NCI-H345 treated with DMSO at 0.1 percent for 48 hours (cell line): ENCODE measurements at regions not wholly inside any gene's neighbourhood (a gene's known extent, or its start where the extent isn't known, plus 50 kb on each side); places are given as distances from the start of the nearest gene placed in this dataset.

ENCODE experiments used
- DNase-seq: peaks from one replicate; lab custom pipeline; 2025; ENCODE audit not compliant: unreplicated experiment; lab: John Stamatoyannopoulos, UW

DNA sequence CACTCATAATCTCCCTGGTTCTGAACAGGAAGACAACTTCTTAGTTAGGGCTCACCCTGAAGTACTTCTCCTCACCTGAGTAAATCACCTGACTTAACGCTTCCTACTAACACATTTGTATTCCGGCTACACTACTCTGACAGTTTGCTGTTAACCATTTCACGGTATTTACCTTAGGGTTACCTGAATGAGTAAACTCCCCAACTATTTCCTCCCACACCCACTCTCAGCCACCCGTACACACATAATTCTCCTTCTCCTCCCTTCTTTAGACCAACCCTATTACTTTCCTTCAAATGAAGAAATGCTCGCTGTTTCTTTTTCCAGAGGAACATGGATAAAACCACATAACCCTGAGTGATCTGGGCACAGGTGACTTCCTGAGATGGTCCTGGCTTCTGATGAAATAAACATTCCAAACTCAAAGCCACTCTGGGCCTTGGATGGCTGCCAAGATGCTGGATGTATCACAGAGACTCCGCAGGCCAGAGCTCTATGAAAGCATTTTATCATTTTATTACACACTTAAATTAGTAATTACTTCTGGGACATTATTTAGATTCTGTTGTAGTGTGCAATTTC lies 183.6 kb upstream of the ATP11B start:
- peak; percentile 70 for DNase-seq

DNA sequence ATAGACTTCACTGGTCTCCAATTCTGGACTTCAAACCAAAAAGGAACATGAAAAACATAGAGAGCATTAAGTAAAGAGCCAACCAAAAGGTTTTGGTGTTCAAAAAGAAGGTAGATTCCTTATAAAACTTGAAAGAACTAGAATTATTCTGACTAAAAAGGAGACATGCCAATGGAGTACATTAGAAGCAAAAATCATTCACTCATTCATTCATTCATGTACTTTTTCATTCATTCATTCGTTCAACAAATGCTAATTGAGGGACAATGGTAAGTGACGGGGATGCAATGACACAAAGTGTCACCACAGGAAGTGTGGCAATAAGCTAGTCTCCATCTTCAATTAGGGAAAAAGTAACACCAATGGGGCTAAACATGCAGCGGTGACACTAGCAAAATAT lies 181.0 kb upstream of the ATP11B start:
- DNase-seq = no peak

DNA sequence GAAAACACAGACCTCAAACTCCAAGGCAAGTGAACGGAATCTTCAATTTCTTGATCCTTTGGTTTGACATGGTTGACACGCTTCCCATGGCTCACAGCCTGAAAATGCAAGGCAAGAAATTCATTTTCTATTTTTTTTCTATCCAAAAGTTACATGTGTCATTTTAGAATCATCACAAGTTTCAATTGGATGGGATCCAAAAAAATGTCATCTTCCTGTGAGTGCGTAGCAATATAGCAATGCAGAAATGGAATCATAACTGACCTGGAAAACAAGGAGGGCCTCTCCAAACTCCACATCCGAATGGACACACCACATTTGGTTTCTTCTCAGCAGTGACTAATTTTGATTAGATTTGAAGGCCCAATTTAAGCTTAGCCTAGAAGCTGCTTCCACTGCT lies 175.8 kb upstream of the ATP11B start:
- no peak for DNase-seq

DNA sequence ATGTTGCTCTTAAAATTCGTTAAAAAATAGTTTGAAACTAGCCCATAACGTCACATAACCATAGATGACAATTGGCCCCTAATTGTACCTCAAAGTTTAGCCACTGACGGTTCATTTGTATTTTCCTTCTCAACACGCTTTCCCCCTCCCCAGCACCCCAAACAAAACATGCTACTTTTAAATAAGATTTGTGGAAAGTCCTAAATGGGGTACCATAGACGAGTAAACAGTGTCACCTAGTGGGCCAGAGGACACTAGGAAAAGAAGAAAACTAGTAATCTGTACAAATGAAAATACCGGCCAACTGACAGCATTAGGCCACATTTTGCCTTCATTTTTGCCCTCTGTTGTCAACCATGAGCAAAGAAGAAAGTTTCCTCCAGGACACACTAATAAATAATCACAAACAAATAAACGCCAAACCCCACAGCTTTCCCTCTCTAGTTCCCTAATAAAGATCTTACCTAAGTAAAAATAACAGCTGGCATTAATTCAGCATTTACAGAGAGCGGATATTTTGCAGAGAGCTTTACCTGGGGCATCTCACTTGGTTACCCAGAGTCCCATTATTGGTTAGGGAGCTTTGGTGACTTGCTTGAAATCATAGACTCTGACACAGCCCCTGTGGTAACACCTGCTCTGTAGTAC lies 175.1 kb upstream of the ATP11B start:
- peak; percentile 16 for DNase-seq

DNA sequence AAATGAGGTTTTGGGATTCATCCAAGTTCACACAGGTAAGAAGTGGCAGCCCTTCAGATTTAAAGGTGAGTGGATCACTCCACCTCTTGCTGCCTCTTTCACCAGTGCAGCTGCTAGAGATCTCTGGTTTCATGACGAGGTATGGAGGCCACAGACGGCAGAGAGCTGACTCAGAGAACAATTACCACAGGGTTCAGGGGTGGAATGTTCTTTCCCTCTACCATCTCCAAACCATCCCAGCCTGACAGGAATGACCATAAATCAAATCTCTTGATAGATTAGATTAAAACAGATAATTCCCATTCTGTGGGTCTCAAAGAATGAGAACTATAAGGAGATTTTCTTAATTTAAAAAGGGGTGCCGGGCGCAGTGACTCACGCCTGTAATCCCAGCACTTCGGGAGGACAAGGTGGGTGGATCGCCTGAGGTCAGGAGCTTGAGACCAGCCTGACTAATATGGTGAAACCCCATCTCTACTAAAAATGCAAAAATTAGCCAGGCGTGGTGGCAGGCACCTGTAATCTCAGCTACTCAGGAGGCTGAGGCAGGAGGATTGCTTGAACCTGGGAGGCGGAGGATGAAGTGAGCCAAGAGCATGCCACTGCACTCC lies 174.2 kb upstream of the ATP11B start:
- DNase-seq = peak; percentile 32

DNA sequence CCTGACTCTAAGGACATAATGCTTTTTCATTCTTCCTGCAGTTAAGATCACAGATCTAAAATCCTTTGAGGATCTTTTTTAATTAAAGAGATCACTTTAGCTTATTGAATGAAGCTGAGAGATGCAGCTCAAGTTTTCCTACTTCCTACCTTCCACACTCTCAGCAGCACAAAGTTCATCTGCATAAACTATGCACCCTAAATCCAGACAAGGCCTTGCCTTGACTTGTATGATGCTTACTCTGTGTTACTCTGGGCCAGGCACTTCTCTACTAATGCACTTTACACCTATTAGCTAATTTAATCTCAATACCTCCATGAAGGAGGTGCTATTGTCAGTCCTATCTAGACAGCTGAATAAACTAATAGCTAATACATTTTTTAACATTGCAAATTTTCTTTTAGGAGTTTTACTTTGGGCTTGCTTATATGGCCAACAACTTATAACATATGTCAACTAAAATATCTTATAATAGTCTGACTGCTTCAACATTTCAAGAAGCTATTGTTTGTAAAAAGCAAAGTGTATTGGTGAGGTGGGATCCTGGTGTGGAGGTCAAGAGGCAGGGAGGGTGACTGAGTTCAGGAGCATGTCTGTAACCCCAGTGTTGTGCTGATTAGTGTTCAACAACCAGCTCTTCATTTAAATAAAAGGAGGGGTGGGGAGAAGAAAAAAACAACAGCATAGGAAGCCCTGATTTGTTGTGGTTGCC lies 172.4 kb upstream of the ATP11B start:
- DNase-seq = no peak

DNA sequence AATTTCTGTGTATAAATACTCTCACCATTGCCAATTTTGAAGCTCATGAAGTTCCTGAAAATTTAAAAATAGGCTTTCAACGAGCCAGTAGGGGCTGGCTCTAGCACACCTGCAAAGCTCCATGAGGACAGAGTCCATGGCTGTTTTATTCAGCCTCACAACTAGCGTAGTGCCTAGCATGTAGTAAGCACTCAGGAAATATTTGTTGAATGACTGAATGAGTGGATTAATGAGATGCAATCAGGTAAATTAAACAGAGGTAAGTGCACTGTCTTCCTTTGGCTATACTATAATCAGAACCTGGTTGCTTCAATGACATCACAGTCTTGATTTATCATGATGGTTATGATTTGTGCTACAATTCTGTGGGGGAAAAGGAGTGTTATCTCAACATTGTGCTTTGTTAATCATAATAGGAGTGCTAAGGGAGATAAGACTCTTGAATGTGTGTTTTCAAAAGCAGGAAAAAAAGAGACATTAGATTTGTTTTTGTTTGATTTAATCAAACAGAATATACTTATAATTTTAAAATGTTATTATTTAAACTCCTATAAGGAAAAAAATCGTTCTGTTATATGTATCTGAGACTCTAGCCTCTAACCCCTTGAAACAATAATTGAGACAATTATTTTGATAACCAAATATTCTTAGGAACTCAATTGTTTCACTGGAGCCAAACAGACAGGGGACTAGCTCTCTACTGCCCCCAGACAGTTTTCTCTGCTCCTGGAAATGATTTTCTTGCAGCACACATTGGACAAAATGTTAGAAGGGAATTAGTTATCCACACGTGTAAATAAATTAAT lies 171.7 kb upstream of the ATP11B start:
- DNase-seq = no peak

DNA sequence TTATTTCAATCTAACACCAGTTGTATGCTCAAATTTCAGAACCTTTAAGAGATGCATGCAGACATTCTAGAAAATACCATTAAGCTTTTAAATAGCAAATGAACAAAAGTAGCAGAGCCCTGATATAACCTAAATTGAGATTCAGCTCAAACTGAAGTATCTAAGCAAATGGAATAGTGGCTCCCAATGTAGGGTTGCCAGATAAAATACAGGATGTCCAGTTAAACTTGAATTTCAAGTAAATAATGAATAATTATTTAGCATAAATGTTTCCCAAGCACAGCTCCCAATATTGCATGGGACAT lies 171.1 kb upstream of the ATP11B start:
- no peak for DNase-seq

DNA sequence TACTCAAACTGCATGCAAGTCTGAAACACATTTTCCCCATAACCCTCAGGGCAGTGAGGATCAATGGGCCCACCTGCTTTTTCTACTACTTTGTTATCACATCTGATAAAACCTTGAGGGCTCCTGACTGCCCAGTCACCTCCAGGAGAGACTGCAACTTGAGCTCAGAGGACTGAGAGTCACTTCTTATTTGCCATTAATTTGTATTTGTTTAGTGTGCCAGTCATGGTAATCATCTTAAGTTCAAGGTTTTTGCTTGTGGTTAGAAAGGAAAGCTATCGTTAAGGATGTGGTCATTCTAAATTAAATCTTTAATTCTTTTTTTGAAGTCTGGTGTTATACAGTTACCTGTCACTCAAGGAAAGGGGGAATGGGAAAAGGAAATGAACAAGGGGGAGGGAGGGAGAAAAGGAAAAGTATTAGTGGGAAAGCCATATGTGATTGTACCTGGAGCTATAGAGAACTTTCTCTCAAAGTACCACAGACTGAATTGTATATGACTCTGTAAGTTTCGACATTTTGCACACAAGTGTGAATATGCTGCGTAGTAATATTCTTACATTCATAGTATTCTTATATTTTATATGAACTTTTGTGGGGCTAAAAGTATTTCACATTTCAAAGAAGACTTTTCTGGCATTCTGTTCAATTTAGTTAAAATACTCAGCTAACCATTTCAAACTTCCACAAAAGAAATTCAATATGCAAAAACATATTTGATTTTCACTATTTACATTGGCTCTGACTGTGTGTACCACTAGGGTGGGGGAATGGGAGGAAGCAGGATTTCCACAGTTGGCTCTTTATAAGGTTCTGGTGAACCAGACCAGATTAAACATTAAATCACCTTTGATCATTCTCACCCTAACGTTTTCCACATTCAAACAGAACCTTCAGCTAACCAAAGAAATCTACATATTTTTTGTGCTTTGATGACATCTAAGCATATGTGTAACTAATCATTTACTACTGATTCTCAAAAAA lies 166.5 kb upstream of the ATP11B start:
- no peak for DNase-seq

DNA sequence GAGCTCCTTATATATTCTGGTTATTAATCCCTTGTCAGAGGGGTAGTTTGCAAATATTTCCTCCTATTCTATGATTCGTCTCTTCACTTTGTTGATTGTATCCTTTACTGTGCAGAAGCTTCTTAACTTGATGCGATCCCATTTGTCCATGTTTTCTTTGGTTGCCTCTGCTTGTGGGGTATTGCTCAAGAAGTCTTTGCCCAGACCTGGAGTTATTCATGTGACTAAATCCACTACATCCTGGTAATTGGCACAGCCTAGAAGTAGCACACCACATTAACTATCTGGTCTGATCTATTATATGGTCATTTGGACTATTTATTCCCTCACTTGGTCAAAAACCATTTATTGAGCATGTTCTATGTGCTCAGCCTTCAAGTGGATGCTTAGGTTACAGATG lies 164.8 kb upstream of the ATP11B start:
- no peak for DNase-seq

DNA sequence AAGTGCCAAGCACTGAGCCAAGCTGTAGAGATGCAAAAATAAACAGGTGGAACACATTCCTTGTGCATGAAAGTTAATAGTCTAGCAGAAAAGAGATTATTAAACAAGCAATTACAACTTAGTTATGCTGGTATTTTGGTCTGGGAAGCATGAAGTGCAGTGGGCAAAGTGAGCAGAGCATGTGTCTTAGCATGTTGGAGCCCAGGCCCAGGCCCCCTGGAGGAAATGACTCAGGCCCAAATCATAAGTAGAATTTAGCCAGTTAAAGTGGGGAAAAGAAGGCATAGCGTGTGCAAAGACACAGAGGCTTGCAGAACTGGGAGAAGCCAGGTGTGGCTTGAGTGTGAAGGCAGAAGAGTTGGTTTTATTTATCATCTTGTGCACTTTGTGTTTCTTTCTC lies 163.8 kb upstream of the ATP11B start:
- no peak for DNase-seq

DNA sequence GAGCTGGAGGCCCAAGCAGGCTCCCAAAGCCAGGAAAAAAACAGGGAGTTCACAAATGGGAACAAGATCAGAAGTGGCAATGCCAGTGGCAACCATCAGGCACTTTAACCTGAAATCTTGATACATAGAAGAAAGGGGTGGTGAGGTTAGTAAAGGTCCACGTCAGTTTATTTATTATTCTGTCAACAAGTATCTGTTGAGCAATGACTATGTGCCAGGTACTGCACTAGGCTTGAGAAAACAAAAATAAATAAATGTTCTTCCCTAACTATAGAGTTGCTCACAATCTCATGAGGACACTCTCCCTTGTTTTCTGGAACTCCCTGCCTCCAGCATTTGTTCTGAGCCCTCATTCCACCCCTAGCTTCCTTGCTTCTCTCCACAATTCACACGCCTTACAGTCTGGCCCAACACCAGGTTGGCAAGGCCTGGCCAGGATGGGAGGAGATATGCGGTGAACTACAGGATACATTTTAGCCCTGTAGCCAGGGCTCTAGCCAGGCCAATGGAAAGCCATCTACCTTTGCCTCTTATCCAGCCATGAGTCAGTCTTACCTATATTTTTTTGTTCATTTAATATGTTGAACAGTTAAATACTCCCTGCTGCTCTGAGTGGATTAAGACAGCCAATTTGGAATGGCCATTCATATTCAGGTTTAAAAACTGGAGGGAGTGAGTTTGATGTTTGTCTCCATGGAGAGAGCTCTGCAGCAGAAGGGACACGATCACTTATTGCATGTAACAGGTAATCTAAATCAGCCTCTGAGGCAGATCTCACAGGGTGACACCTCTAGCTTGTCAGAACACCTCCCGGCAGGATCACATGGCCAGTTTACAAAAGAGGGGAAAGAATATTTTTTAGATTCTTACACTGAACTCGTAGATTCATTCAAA lies 161.9 kb upstream of the ATP11B start:
- no peak for DNase-seq

DNA sequence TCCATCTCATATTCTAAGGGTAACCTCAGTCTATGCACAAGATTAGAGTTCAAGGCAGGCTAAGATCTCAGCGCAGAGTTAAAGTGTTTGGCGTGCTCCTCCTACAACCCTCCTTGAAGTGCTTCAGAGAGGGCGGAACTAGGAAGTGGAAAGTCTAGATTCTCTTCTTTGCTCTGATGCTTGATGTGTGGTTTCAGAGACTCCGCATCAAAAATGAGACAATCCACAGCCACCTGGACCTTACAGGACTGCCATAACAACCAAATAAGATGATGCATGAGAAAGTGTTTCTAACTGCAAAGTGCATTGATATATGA lies 161.3 kb upstream of the ATP11B start:
- DNase-seq = no peak

DNA sequence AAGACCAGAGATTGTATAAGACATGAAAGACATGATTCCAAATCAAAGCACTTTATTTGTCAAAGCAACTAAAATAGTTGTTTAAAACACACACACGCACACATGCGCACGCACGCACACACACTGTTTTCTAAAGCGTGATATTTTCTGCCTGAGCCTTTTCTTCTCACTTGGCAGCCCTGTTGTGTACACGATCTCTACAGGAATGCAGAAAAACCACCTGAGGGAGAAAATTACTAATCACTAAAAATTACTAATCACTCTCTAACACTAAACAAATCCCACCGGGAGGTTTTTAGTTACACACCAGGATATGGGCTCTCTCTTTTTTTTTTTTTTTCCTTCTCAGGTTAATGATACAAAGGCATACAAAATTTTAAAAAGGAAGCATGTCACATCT lies 160.1 kb upstream of the ATP11B start:
- DNase-seq = no peak

DNA sequence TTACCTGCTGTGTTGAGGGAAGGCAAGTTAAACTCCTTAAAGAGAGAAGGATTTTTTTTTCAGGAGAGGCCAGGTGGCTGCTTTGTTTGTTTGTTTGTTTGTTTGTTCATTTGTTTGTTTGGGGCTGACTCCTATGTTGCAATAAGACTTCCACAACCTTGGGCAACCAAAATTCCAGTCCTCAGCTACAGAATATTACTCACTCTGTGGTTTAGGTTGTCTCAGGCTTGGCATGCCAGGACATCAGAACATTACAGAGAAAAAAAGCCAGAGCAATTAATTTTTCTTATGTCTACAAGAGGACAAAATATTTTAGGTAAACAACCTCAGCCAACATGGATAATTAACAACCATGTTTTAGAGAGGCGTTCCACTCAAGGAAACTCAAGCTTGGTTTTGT lies 156.7 kb upstream of the ATP11B start:
- no peak for DNase-seq

DNA sequence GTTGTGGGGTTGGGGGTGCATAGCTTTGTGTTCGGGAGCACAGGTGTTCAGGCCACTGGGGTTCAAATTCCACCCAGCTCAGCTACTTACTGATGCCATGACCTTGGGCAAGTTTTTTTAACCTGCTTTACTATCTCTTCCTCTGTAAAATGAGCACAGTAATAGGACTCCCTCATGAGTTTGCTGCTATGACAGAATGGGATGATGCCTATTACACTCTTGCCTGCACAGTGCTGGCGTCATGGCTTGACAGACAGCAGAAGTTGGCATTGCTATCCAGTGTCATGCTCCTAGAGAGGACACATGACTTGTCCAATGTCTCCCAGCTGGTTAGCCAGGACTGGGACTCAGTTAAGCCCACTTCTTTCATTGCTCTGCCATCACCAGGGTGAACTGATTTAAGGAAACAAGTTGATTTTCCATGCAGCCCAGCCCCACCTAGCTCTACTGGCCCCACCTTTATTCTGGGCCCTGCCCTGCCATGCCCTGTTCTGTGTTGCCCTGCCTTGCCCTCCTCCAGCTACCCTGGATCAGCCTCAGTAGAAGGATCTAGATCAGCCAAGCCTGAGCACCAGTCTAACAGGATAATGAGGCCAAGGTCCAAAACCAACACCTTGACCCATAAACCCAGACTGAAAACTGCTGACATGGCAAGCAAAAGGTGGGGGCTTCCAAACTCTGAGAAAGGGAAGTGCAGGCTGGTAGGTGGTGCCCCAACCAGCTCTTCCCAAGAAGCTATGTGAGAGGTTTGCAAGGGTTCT lies 155.8 kb upstream of the ATP11B start:
- DNase-seq = no peak

DNA sequence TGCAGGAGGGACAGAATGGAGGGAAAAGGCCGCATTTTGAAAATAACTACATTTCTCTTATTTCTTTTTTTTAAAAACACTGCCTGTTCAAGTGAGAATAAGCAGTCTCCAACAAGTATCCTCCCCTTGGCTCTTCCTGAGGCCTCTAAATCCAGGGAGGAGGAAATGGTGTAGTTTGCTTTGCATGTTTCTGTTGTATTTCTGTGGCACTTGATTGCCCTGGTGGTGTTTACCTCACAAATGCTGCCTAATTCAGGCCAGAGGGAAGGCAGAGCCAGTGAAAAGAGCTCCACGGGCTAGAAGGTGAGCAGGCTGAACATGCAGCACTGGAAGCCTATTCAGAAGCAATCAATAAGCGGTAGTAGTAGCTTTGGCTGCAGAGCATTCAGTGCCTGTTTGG lies 149.3 kb upstream of the ATP11B start:
- DNase-seq = no peak

DNA sequence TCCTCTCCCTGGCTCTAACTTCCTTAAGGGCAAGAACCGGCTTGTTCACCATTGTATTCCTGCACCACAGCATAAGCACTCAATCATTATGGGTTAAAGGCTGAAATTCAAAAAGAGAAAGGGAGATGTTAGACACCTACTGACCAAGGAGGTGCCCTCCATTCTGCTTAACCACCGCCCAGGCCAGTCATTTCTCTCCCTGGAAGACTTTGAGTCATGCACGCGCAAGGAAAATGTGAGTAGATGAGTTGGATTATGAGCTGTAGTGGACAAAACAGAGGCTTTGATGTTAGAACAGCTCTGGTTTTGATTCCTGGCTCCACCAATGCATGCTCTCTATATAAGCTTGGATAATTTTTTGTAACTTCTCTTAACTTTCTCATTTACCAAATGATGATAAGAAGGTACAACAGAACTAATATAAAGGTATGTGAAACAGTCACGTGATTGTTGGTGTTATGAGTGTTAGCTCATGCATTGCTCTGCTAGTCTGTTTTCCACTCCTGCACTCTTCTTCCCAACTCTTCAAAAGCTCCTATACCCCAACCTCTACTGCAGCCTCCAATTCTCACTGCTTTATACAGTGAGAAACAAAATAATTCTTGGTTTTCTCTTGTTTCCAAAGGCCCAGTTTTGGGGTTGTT lies 148.4 kb upstream of the ATP11B start:
- no peak for DNase-seq
